Uterus (tissue), 3 donors: ENCODE measurements at regions not wholly inside any gene's neighbourhood (a gene's known extent, or its start where the extent isn't known, plus 50 kb on each side); places are given as distances from the start of the nearest gene placed in this dataset.

Source experiments
- DNase-seq, 2 donors: peaks; one replicate each; pipeline ENCODE4 v3.0.0-alpha.2; 2019 to 2020
- H3K27ac ChIP-seq, 2 donors: fragments of 200-600 bp; sonication (generic); 1 replicate in 1 of 2; 2 replicates in 1 of 2; pipeline ENCODE4 v1.5.1; 2016 to 2018
- H3K27me3 ChIP-seq, 2 donors: fragments of 200-600 bp; sonication (generic); one replicate each; pipeline ENCODE4 v1.5.1; 2018 to 2019; ENCODE audit warnings: control low read depth in 1 of 2
- H3K36me3 ChIP-seq, 2 donors: fragments of 200-600 bp; sonication (generic); one replicate each; pipeline ENCODE4 v1.5.1; 2019; ENCODE audit warnings: control low read depth in 1 of 2
- H3K4me1 ChIP-seq, 2 donors: fragments of 200-600 bp; sonication (generic); one replicate each; pipeline ENCODE4 v1.5.1; 2018 to 2019; ENCODE audit warnings: control low read depth in 1 of 2
- H3K4me3 ChIP-seq, 2 donors: fragments of 200-600 bp; sonication (generic); 1 replicate in 1 of 2; 2 replicates in 1 of 2; pipeline ENCODE4 v1.5.1; 2018 to 2019; ENCODE audit warnings: mild to moderate bottlenecking in 1 of 2
- H3K9me3 ChIP-seq, 2 donors: fragments of 200-600 bp; sonication (generic); one replicate each; pipeline ENCODE4 v1.5.1; 2019; ENCODE audit warnings: control low read depth in 1 of 2
- POLR2A ChIP-seq, 2 donors: fragments of 450-650 bp; IDR thresholded peaks; one replicate each; pipeline ENCODE4 v1.6.1; 2016; ENCODE audit warnings: antibody characterized with exemption in 2 of 2, mild to moderate bottlenecking in 1 of 2, moderate library complexity in 1 of 2
- intact Hi-C: fragments of 100-400 bp; cut with DNase I; formaldehyde crosslinking; loops from one replicate; pipeline ENCODE4 v1.15.1; 2023; ENCODE audit warnings: low total_unique reads
- TF ChIP-seq, protein P1 (sequence below), 4 experiments: fragments of 200-600 bp in 2 of 4; fragments of 450-650 bp in 2 of 4; sonication (generic) in 2 of 4; IDR thresholded peaks; one replicate each; pipeline ENCODE4 v1.5.1; 2016 to 2019; ENCODE audit warnings: antibody characterized with exemption in 4 of 4, mild to moderate bottlenecking in 2 of 4, moderate library complexity in 1 of 4
- donor health status: DM: yes; HTN: yes; CAD: no.

DNA sequence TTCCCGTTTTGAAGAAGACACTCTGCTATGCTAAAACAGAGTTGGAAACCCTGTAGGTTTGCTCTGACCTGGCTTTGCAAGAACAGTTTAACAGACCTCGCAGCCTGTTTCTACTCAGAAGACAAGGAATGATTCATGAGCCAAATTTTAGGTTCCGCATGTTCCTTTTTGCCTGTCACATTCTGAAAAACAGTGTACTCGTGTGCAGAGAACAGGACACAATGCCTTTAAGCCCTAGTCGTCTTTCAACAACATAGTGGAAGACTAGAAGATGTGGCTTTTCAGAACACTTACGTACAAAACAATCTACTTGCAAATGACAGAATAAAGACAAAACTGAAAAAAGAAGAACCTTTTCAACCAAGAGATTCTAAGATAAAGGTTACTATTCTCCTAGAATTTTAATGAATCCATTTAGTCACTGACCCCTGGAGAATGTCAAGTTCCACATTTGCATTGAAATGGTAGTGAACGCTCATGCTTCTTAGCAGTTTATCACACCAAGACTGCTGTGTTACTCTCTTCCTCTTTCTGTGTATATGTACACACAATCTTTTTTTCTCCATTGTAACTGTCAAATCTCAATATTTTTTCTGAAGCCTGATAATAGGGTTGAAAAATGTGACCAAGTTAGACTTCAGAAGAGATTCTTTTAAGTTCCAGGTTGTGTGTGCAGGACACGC is 220.7 kb upstream of the NRSN1 start:
- TF ChIP-seq, protein P1, sequence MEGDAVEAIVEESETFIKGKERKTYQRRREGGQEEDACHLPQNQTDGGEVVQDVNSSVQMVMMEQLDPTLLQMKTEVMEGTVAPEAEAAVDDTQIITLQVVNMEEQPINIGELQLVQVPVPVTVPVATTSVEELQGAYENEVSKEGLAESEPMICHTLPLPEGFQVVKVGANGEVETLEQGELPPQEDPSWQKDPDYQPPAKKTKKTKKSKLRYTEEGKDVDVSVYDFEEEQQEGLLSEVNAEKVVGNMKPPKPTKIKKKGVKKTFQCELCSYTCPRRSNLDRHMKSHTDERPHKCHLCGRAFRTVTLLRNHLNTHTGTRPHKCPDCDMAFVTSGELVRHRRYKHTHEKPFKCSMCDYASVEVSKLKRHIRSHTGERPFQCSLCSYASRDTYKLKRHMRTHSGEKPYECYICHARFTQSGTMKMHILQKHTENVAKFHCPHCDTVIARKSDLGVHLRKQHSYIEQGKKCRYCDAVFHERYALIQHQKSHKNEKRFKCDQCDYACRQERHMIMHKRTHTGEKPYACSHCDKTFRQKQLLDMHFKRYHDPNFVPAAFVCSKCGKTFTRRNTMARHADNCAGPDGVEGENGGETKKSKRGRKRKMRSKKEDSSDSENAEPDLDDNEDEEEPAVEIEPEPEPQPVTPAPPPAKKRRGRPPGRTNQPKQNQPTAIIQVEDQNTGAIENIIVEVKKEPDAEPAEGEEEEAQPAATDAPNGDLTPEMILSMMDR (IDR thresholded peaks at IDR 0.05): no peak
- no peak for TF ChIP-seq POLR2A (IDR thresholded peaks at IDR 0.05)
- Histone ChIP-seq H3K4me1 (no peaks in the 10 kb centered on the region), H3K9me3 (no peaks in the 10 kb centered on the region), H3K36me3 (no peaks in the 10 kb centered on the region), H3K27ac (no peak overlapping the region), H3K27me3 (no peaks in the 10 kb centered on the region), H3K4me3 (no peak overlapping the region)
- intact Hi-C loops: no loop called here
- no peak for DNase-seq

DNA sequence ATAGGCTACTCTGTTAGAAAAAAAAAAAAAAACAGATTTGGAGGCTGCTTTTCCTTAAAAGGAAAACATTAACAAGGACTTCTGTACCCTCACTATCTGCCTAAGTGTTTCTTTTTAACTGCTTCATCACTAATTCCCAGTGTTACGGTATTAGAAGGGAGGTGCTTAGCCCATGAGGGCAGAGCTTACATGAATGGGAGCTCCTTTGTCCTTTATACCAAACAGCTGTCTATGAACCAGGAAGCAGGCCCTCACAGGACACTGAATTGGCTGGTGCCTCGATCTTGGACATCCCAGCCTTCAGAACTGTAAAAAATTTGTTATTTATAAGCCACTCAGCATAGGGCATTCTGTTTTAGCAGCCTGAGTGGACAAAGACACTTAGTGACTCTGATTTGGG is 215.6 kb upstream of the NRSN1 start:
- TF ChIP-seq POLR2A (IDR thresholded peaks at IDR 0.05): no peak
- TF ChIP-seq, protein P1 (IDR thresholded peaks at IDR 0.05): no peak
- intact Hi-C loops: no loop called here
- Histone ChIP-seq H3K36me3 (no peaks in the 10 kb centered on the region), H3K4me3 (no peak overlapping the region), H3K27me3 (no peaks in the 10 kb centered on the region), H3K9me3 (no peaks in the 10 kb centered on the region), H3K27ac (no peak overlapping the region), H3K4me1 (no peaks in the 10 kb centered on the region)
- no peak for DNase-seq

GRCh38 chr6:23927935-23928334 is 198.1 kb upstream of the NRSN1 start:
- Histone ChIP-seq H3K4me3 (no peak overlapping the region), H3K9me3 (no peaks in the 10 kb centered on the region), H3K27me3 (no peaks in the 10 kb centered on the region), H3K36me3 (no peaks in the 10 kb centered on the region), H3K4me1 (no peaks in the 10 kb centered on the region), H3K27ac (no peak overlapping the region)
- intact Hi-C loops: no loop called here
- TF ChIP-seq POLR2A (IDR thresholded peaks at IDR 0.05): no peak
- TF ChIP-seq, protein P1 (IDR thresholded peaks at IDR 0.05): no peak
- no peak for DNase-seq

GRCh38 chr6:23929201-23929600 is 196.8 kb upstream of the NRSN1 start:
- Histone ChIP-seq H3K27me3 (no peaks in the 10 kb centered on the region), H3K36me3 (no peaks in the 10 kb centered on the region), H3K4me1 (no peaks in the 10 kb centered on the region), H3K4me3 (no peak overlapping the region), H3K9me3 (no peaks in the 10 kb centered on the region), H3K27ac (no peak overlapping the region)
- no peak for DNase-seq
- intact Hi-C loops: no loop called here
- TF ChIP-seq, protein P1 (IDR thresholded peaks at IDR 0.05): no peak
- no peak for TF ChIP-seq POLR2A (IDR thresholded peaks at IDR 0.05)

DNA sequence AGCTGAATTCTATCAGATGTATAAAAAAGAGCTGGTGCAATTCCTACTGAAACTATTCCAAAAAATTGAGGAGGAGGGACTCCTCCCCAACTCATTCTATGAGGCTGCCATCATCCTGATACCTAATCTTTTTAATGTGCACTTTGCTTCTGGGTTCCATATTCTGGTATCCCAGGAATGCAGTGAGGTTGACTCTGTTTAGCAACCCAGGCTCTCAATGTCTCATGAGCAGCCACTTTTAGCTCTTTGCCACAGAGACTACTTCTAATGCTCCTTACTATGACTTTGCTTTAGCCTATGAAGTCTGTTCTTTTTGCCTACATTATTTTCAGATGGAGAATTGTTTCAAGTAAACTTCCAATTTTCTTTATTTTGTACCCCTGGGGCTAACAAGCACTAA is 185.5 kb upstream of the NRSN1 start:
- TF ChIP-seq POLR2A (IDR thresholded peaks at IDR 0.05): no peak
- TF ChIP-seq, protein P1 (IDR thresholded peaks at IDR 0.05): no peak
- intact Hi-C loops: no loop called here
- Histone ChIP-seq H3K36me3 (no peaks in the 10 kb centered on the region), H3K27ac (no peak overlapping the region), H3K27me3 (no peaks in the 10 kb centered on the region), H3K4me3 (no peak overlapping the region), H3K4me1 (no peaks in the 10 kb centered on the region), H3K9me3 (no peaks in the 10 kb centered on the region)
- DNase-seq: no peak
